OCI-LY7 (cell line): ENCODE measurements at regions not wholly inside any gene's neighbourhood (a gene's known extent, or its start where the extent isn't known, plus 50 kb on each side); places are given as distances from the start of the nearest gene placed in this dataset.

Experiments
- CTCF ChIP-seq: fragments of 200-600 bp; sonication (generic); conservative IDR thresholded peaks from 2 replicates; pipeline ENCODE4 v1.5.1; 2014; ENCODE audit warnings: mild to moderate bottlenecking, antibody characterized with exemption, low read length, moderate library complexity, mixed read lengths
- EZH2phosphoT487 ChIP-seq: fragments of 200-600 bp; sonication (generic); IDR thresholded peaks from 2 replicates; pipeline ENCODE4 v1.6.1; 2018; ENCODE audit warnings: low read depth, borderline replicate concordance, mild to moderate bottlenecking, mixed run types, antibody characterized with exemption, low read length, moderate library complexity, mixed read lengths

DNA sequence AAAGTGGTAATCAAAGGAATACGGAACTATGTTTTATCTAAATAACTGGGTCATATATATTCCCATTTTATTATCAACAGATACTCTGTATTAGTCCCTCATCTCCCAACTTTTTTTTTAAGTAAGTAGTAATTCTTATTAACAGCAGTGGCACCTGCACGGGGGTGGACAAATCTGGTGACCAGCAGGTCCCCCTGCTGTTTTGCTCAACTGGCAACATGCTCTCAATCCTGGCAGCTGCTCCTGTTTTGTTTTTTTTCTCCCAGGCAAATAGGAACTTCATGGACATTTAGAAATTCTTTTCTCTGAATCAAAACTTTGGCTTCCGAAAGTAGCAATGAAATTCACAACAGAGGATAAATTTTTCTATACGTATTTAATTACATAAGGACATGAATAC, 193.5 kb downstream of the SS18 start:
- TF ChIP-seq CTCF (no peak), EZH2phosphoT487 (no peak)
